IMR-90 (cell line): ENCODE measurements at regions not wholly inside any gene's neighbourhood (a gene's known extent, or its start where the extent isn't known, plus 50 kb on each side); places are given as distances from the start of the nearest gene placed in this dataset.

Experiments used
- ATAC-seq: fragments of 200-7000 bp; cut with Tn5 transposase; 2 replicates; pipeline ENCODE4 v1.9.1; 2020; ENCODE audit warnings: low read depth, mild to moderate bottlenecking, moderate library complexity
- BruUV-seq: library from RNA; stranded (reverse); fragments of 400-500 nt; replicated peaks from 2 replicates; lab custom pipeline; 2021; lab: Mats Ljungman, UMichigan
- CTCF ChIA-PET: fragments of 300-600 bp; formaldehyde crosslinking; extraction: SDS; loops from one replicate; lab custom pipeline; 2021; ENCODE audit warnings: antibody characterized with exemption; lab: Yijun Ruan, JAX
- POLR2A ChIA-PET: fragments of 300-600 bp; sonication (Branson Sonifier 250); formaldehyde crosslinking; loops from one replicate; lab custom pipeline; 2022; ENCODE audit warnings: antibody characterized with exemption; ENCODE audit not compliant: unreplicated experiment; lab: Charles Lee
- DNase-seq: peaks from one replicate; pipeline ENCODE4 v3.0.0; 2013
- H2AFZ ChIP-seq: replicated peaks from 2 replicates; pipeline ENCODE3; 2013; ENCODE audit warnings: low read length, mild to moderate bottlenecking; ENCODE audit not compliant: poor library complexity
- H2AK5ac ChIP-seq: 2 replicates; pipeline ENCODE4 v1.6.1; 2013; ENCODE audit warnings: low read depth, low read length, inconsistent platforms
- H2AK9ac ChIP-seq: replicated peaks from 2 replicates; pipeline ENCODE3; 2013; ENCODE audit warnings: mild to moderate bottlenecking, low read depth, low read length, moderate library complexity; ENCODE audit not compliant: poor library complexity
- H2BK120ac ChIP-seq: 2 replicates; pipeline ENCODE4 v1.6.1; 2013; ENCODE audit warnings: low read depth, low read length, inconsistent platforms
- H2BK15ac ChIP-seq: 3 replicates; pipeline ENCODE4 v1.6.1; 2013; ENCODE audit warnings: low read depth, low read length, inconsistent platforms
- H2BK20ac ChIP-seq: 2 replicates; pipeline ENCODE4 v1.6.1; 2013; ENCODE audit warnings: low read depth, mild to moderate bottlenecking, inconsistent platforms, low read length, moderate library complexity
- H2BK5ac ChIP-seq: 2 replicates; pipeline ENCODE4 v1.6.1; 2013; ENCODE audit warnings: mild to moderate bottlenecking, low read depth, low read length, inconsistent platforms; ENCODE audit not compliant: poor library complexity, severe bottlenecking
- H3K14ac ChIP-seq: replicated peaks from 2 replicates; pipeline ENCODE4 v1.6.1; 2013; ENCODE audit warnings: low read depth, low read length, inconsistent platforms
- H3K18ac ChIP-seq: 2 replicates; pipeline ENCODE4 v1.6.1; 2013; ENCODE audit warnings: low read depth, low read length, control low read depth
- H3K23ac ChIP-seq: 2 replicates; pipeline ENCODE4 v1.6.1; 2013; ENCODE audit warnings: low read depth, low read length, inconsistent platforms
- H3K27ac ChIP-seq: 2 replicates; pipeline ENCODE4 v1.5.1; 2013; ENCODE audit warnings: mild to moderate bottlenecking, control low read depth, low read length; ENCODE audit not compliant: insufficient read depth
- H3K27me3 ChIP-seq: 2 replicates; pipeline ENCODE4 v1.6.1; 2013; ENCODE audit warnings: low read length; ENCODE audit not compliant: control insufficient read depth, insufficient read depth
- H3K36me3 ChIP-seq: 2 replicates; pipeline ENCODE4 v1.6.1; 2013; ENCODE audit warnings: low read length, mixed read lengths; ENCODE audit not compliant: control insufficient read depth, insufficient read depth
- H3K4ac ChIP-seq: 2 replicates; pipeline ENCODE4 v1.6.1; 2013; ENCODE audit warnings: low read depth, low read length, inconsistent platforms
- H3K4me1 ChIP-seq: 2 replicates; pipeline ENCODE4 v1.6.1; 2013; ENCODE audit warnings: low read length, mixed read lengths; ENCODE audit not compliant: control insufficient read depth, insufficient read depth
- H3K4me2 ChIP-seq: 2 replicates; pipeline ENCODE4 v1.6.1; 2013; ENCODE audit warnings: low read depth, mild to moderate bottlenecking, control low read depth, low read length, moderate library complexity
- H3K4me3 ChIP-seq: 2 replicates; pipeline ENCODE4 v1.5.1; 2013; ENCODE audit warnings: low read depth, mild to moderate bottlenecking, control low read depth, low read length, moderate library complexity; ENCODE audit not compliant: insufficient read depth
- H3K56ac ChIP-seq: 2 replicates; pipeline ENCODE4 v1.6.1; 2013; ENCODE audit warnings: low read length, inconsistent platforms; ENCODE audit not compliant: insufficient read depth; ENCODE audit errors: extremely low read depth
- H3K79me1 ChIP-seq, 2 experiments: 2 replicates each; pipeline ENCODE4 v1.6.1; 2013; ENCODE audit warnings: low read length in 2 of 2, inconsistent platforms in 1 of 2, low read depth in 1 of 2
- H3K9ac ChIP-seq: 2 replicates; pipeline ENCODE4 v1.6.1; 2013; ENCODE audit warnings: low read depth, low read length, control low read depth
- H3K9me1 ChIP-seq: 2 replicates; pipeline ENCODE4 v1.6.1; 2013; ENCODE audit warnings: low read length, inconsistent platforms; ENCODE audit not compliant: insufficient read depth
- H3K9me3 ChIP-seq: 2 replicates; pipeline ENCODE4 v1.6.1; 2013; ENCODE audit warnings: low read length; ENCODE audit not compliant: control insufficient read depth, insufficient read depth
- H4K20me1 ChIP-seq: 2 replicates; pipeline ENCODE4 v1.6.1; 2013; ENCODE audit warnings: low read length, inconsistent platforms; ENCODE audit not compliant: insufficient read depth
- H4K5ac ChIP-seq: 2 replicates; pipeline ENCODE4 v1.6.1; 2013; ENCODE audit warnings: mild to moderate bottlenecking, low read depth, low read length, control low read depth
- H4K8ac ChIP-seq, 2 experiments: 2 replicates each; pipeline ENCODE4 v1.6.1; 2013; ENCODE audit warnings: low read depth in 2 of 2, low read length in 2 of 2, control low read depth in 1 of 2, inconsistent platforms in 1 of 2
- H4K91ac ChIP-seq: 2 replicates; pipeline ENCODE4 v1.6.1; 2013; ENCODE audit warnings: low read depth, low read length, inconsistent platforms; ENCODE audit not compliant: insufficient read depth
- CHD1 ChIP-seq: IDR thresholded peaks from 2 replicates; pipeline ENCODE4 v1.6.1; 2012; ENCODE audit warnings: low read depth, low read length, improper control_type of control experiment
- WGBS, 2 experiments: methylation state at CpG; one replicate each; pipeline versions ENCODE4 v1.1.5 to v1.1.7; 2013; ENCODE audit warnings: missing lambda C conversion rate in 2 of 2; ENCODE audit not compliant: insufficient read length in 1 of 2; ENCODE audit errors: extremely low coverage in 2 of 2; 5-methylcytosine and 5-hydroxymethylcytosine counted together
- dilution Hi-C: fragments of 300-500 bp; cut with HindIII; formaldehyde crosslinking; loops from one replicate; pipeline ENCODE4 v1.14.3; 2018; ENCODE audit warnings: low sequenced_read_pairs; ENCODE audit not compliant: unreplicated experiment
- in situ Hi-C: fragments of 300-500 bp; cut with MboI; formaldehyde crosslinking; loops from 3 replicates; pipeline ENCODE4 v1.14.3; 2019; ENCODE audit warnings: low sequenced_read_pairs, inconsistent platforms, mixed read lengths
- intact Hi-C: fragments of 100-400 bp; cut with micrococcal nuclease; formaldehyde crosslinking; loops from 2 replicates; pipeline ENCODE4 v1.10.0; 2022

- H2AFZ ChIP-seq = no peak overlapping the region
- H4K5ac ChIP-seq = no peak overlapping the region
- no peaks in the 10 kb centered on the region for H4K20me1 ChIP-seq
- ATAC-seq = no peak
- H2AK5ac ChIP-seq = no peak overlapping the region
- H3K23ac ChIP-seq = no peak overlapping the region
- no peak overlapping the region for H3K14ac ChIP-seq
- no peak overlapping the region for H2BK20ac ChIP-seq
- H3K56ac ChIP-seq = no peak overlapping the region
- intact Hi-C loops = no loop called here
- no TSS peak for BruUV-seq
- H3K9me3 ChIP-seq = peaks cover 3% of the 10 kb centered on the region; the same call in 1 of the 2 replicates
- H3K27me3 ChIP-seq = no peaks in the 10 kb centered on the region
- no peak overlapping the region for H2BK120ac ChIP-seq
- ChIA-PET POLR2A (no interaction called here), CTCF (no interaction called here)
- no CpG with 5 or more reads among the region's 2 CpGs for WGBS, 2 experiments
- H3K79me1 ChIP-seq = no peaks in the 10 kb centered on the region
- no peak overlapping the region for H3K4ac ChIP-seq
- no peak for DNase-seq
- H3K36me3 ChIP-seq = no peaks in the 10 kb centered on the region
- no peak overlapping the region for H2AK9ac ChIP-seq
- TF ChIP-seq CHD1 = no peak
- no peaks in the 10 kb centered on the region for H3K9me1 ChIP-seq
- no peak overlapping the region for H3K18ac ChIP-seq
- H3K4me2 ChIP-seq = no peak overlapping the region
- no peak overlapping the region for H3K4me3 ChIP-seq
- dilution Hi-C loops = no loop called here
- no peak overlapping the region for H2BK15ac ChIP-seq
- in situ Hi-C loops = no loop called here
- no peak overlapping the region for H2BK5ac ChIP-seq
- no peak overlapping the region for H4K8ac ChIP-seq
- H3K9ac ChIP-seq = no peak overlapping the region
- H3K4me1 ChIP-seq = no peaks in the 10 kb centered on the region
- no peak overlapping the region for H4K91ac ChIP-seq
- no peak overlapping the region for H3K27ac ChIP-seq
Measured at GRCh38 chr11:40037005-40037404, 1422.4 kb downstream of the LRRC4C start.
